HFF-Myc (cell line): ENCODE measurements at regions not wholly inside any gene's neighbourhood (a gene's known extent, or its start where the extent isn't known, plus 50 kb on each side); places are given as distances from the start of the nearest gene placed in this dataset.
"Not testable (repeated sequence)": the region's sequence is repeated elsewhere in the genome, so short reads cannot be mapped to it uniquely, and the experiment has no call there.

Experiments used
- DNase-seq: peaks from one replicate; pipeline ENCODE4 v3.0.0-alpha.2; 2011; ENCODE audit warnings: low read depth; ENCODE audit errors: extremely low read depth
- H3K4me3 ChIP-seq: replicated peaks from 2 replicates; pipeline ENCODE4 v1.5.1; 2011; ENCODE audit warnings: low read depth, mild to moderate bottlenecking, control low read depth, low read length
- TF ChIP-seq, protein P1 (sequence below): IDR thresholded peaks from 2 replicates; pipeline ENCODE4 v1.5.1; 2012; ENCODE audit warnings: mild to moderate bottlenecking, low read depth, low read length, control low read depth; ENCODE audit errors: missing control alignments

DNA sequence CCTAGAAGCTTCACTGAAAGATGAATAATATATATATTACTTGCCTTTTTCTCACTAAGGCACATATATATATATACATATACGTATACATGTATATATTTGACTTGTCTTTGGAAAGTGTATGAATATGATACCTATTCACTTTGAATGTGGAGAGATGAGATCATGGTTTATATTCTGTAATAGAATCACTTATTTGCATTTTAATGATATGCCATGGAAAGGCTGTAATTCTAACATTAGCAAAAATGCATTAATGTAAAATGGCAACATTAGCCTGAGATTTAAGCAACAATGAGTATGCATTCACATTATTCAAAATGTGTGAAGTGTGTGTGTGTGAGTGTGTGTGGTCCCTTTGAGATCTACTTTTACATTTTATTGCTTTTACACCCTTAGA, 54.5 kb upstream of the PRKD1 start:
- TF ChIP-seq, protein P1, sequence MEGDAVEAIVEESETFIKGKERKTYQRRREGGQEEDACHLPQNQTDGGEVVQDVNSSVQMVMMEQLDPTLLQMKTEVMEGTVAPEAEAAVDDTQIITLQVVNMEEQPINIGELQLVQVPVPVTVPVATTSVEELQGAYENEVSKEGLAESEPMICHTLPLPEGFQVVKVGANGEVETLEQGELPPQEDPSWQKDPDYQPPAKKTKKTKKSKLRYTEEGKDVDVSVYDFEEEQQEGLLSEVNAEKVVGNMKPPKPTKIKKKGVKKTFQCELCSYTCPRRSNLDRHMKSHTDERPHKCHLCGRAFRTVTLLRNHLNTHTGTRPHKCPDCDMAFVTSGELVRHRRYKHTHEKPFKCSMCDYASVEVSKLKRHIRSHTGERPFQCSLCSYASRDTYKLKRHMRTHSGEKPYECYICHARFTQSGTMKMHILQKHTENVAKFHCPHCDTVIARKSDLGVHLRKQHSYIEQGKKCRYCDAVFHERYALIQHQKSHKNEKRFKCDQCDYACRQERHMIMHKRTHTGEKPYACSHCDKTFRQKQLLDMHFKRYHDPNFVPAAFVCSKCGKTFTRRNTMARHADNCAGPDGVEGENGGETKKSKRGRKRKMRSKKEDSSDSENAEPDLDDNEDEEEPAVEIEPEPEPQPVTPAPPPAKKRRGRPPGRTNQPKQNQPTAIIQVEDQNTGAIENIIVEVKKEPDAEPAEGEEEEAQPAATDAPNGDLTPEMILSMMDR, result no peak
- H3K4me3 ChIP-seq, result no peak overlapping the region
- DNase-seq, result no peak

DNA sequence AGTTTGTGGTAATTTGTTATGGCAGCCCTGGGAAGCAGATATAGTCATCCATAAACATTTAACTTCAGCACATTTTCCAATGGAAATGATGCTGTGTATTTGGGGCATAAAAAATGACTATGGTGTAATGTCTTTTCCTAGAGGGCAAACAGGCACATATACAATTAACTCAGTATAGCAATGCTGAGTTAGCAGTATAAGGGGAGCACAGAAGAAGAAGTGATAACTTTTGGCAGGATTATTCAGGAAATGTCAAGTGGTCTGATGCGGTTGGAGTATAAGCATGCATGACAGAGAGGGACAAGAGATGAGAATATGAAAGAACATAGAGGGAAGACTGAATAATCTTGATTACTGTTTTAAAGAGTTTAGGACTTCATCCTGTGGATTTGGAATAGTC, 55.3 kb upstream of the PRKD1 start:
- H3K4me3 ChIP-seq, result no peak overlapping the region
- no peak for DNase-seq
- TF ChIP-seq, protein P1, result no peak

DNA sequence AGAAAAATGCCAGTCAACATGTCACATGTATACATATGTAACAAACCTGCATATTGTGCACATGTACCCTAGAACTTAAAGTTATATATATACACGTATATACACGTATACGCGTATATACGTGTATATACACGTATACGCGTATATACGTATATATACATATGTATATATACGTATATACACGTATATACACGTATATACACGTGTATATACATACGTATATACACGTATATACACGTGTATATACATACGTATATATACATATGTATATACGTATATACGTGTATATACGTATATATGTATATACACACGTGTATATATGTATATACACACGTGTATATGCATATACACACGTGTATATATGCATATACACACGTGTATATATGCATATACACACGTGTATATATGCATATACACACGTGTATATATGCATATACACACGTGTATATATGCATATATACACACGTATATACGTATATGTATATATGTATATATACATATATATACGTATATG, 62.8 kb upstream of the PRKD1 start:
- DNase-seq, H3K4me3 ChIP-seq: not testable (repeated sequence)

DNA sequence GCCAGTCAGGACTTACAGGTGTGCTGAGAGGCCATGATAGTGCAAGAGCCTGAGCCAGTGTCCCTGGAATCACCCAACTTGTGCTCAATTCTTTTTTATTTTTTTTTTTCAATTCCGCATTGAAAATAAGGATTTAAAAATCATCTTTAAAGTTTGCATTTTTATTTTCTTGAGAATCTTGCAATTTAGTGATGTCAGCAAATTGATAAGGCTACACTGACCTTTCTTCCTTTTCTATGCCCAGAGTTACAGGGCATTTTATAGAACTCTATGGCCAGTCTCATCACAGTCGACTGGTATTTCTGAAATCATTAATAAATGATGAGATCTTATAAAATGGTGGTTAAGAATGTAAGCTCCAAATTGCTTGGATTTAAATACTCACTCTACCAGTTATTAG, 63.3 kb upstream of the PRKD1 start:
- no peak overlapping the region for H3K4me3 ChIP-seq
- DNase-seq, result no peak
- TF ChIP-seq, protein P1, result no peak

DNA sequence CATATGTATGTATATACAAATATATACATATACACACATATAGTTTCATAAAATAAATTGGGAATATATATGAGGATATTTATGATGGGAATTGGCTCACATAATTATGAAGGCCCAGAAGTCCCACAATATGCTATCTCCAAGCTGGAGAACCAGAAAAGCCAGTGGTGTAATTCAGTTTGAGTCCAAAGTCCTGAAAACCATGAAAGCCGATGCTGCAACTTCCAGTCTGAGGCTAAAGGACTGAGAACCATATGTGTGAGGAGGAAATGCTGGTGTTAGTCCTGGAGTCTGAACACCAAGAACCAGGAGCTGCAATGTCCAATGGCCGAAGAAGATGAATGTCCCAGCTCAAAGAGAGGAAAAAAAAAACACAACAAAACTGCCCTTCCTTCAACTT, 65.5 kb upstream of the PRKD1 start:
- DNase-seq, result no peak
- TF ChIP-seq, protein P1, result no peak
- H3K4me3 ChIP-seq, result no peak overlapping the region

DNA sequence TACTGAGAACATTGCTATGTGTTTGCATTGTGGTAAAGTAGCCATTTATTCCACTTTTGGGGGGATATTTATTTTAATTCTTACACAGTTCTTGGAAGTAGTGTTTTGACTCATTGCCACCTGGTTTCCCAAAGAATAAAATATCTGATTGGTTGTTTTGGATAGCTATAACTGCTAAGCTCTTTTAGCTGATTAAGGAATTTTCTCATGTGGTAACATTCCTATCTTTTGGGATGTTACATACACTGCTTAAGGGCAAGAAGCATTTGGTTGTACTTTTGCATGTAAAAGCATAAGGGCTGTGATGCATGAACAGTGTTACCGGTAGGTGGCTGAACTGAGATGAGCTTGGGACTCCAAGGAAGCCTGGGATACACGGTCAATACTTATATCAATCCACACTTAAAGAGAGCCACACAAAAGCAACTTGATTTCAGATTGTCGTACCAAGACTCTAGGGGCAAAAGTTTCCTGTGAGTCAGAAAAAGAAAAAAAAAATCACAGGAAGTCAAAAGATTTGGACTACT, 71.4 kb upstream of the PRKD1 start:
- no peak overlapping the region for H3K4me3 ChIP-seq
- DNase-seq, result no peak
- TF ChIP-seq, protein P1, result no peak

DNA sequence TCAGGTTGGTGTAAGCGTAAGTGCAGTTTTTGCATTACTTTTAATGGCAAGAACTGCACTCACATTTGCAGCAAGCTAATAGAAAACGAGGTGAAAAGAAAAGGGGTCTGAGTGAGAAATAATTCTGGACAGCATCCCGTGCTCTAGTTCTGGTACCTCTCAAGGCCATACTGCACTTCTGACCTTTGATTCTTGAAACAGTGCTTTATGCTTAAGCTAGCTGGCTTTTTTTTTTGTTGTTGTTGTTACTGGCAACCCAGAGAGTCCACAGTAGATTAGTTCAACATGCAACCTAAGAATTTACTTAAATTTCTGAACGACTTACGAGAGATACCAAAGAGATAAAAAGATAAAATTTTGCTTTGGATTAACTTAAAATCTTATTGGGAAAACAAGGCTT, 75.2 kb upstream of the PRKD1 start:
- H3K4me3 ChIP-seq, result no peak overlapping the region
- DNase-seq, result no peak
- TF ChIP-seq, protein P1, result no peak
